HEK293T (cell line): ENCODE measurements at regions not wholly inside any gene's neighbourhood (a gene's known extent, or its start where the extent isn't known, plus 50 kb on each side); places are given as distances from the start of the nearest gene placed in this dataset.

Experiments used
- BHLHE40 ChIP-seq: fragments of 450-650 bp; IDR thresholded peaks from 2 replicates; pipeline ENCODE4 v1.6.1; 2016; ENCODE audit warnings: mild to moderate bottlenecking, moderate library complexity, borderline replicate concordance
- CTBP1 ChIP-seq: fragments of 450-650 bp; IDR thresholded peaks from 2 replicates; pipeline ENCODE4 v1.6.1; 2016; ENCODE audit warnings: borderline replicate concordance
- FOXA1 ChIP-seq: fragments of 450-650 bp; IDR thresholded peaks from 2 replicates; pipeline ENCODE4 v1.6.1; 2016; ENCODE audit warnings: mild to moderate bottlenecking
- FOXK2 ChIP-seq: fragments of 450-650 bp; IDR thresholded peaks from 2 replicates; pipeline ENCODE4 v1.6.1; 2016; ENCODE audit warnings: mild to moderate bottlenecking
- HDGF ChIP-seq: fragments of 450-650 bp; IDR thresholded peaks from 2 replicates; pipeline ENCODE4 v1.6.1; 2017; ENCODE audit warnings: antibody characterized with exemption, borderline replicate concordance
- LEF1 ChIP-seq: fragments of 450-650 bp; IDR thresholded peaks from 2 replicates; pipeline ENCODE4 v1.6.1; 2017; ENCODE audit warnings: mild to moderate bottlenecking, borderline replicate concordance
- SP1 ChIP-seq: fragments of 450-650 bp; IDR thresholded peaks from 2 replicates; pipeline ENCODE4 v1.6.1; 2017
- TARDBP ChIP-seq: fragments of 450-650 bp; IDR thresholded peaks from 2 replicates; pipeline ENCODE4 v1.6.1; 2016
- ZNF384 ChIP-seq: fragments of 450-650 bp; IDR thresholded peaks from 2 replicates; pipeline ENCODE4 v1.6.1; 2016
- TF ChIP-seq, protein P1 (sequence below): fragments of 450-650 bp; IDR thresholded peaks from 2 replicates; pipeline ENCODE4 v1.6.1; 2016

DNA sequence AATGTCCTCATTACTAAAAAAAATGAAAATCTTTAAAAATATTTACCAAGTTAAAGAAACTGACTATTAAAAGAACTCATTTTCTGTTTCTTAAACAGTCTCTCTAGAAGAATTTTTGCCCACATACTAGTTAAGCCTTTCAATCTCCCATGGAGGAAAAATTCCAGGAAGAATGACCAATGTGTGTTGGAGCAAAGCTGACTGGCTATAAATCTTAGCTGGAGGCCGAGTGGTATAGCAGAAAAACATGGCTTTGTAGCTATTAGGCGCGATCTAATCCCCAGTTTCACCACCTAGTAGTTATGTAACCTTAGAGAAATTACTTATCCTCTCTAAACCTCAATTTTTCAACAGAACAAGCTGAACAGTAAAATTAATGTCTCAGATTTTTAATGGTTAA, 135.5 kb upstream of the PRLR start:
- TF ChIP-seq CTBP1 = no peak
- TF ChIP-seq FOXK2 = no peak
- TF ChIP-seq HDGF = no peak
- TF ChIP-seq BHLHE40 = no peak
- TF ChIP-seq SP1 = no peak
- no peak for TF ChIP-seq TARDBP
- TF ChIP-seq, protein P1, sequence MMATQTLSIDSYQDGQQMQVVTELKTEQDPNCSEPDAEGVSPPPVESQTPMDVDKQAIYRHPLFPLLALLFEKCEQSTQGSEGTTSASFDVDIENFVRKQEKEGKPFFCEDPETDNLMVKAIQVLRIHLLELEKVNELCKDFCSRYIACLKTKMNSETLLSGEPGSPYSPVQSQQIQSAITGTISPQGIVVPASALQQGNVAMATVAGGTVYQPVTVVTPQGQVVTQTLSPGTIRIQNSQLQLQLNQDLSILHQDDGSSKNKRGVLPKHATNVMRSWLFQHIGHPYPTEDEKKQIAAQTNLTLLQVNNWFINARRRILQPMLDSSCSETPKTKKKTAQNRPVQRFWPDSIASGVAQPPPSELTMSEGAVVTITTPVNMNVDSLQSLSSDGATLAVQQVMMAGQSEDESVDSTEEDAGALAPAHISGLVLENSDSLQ = no peak
- no peak for TF ChIP-seq ZNF384
- TF ChIP-seq LEF1 = no peak
- no peak for TF ChIP-seq FOXA1
